PC-9 (cell line): ENCODE measurements at regions not wholly inside any gene's neighbourhood (a gene's known extent, or its start where the extent isn't known, plus 50 kb on each side); places are given as distances from the start of the nearest gene placed in this dataset.

Experiments used
- CTCF ChIP-seq: fragments of 200-600 bp; sonication (generic); conservative IDR thresholded peaks from 2 replicates; pipeline ENCODE4 v1.6.1; 2017; ENCODE audit warnings: mixed run types, antibody characterized with exemption, mild to moderate bottlenecking, moderate library complexity
- EZH2 ChIP-seq: fragments of 200-600 bp; sonication (generic); IDR thresholded peaks from 2 replicates; pipeline ENCODE4 v1.8.0; 2017; ENCODE audit warnings: antibody characterized with exemption, low read depth

DNA sequence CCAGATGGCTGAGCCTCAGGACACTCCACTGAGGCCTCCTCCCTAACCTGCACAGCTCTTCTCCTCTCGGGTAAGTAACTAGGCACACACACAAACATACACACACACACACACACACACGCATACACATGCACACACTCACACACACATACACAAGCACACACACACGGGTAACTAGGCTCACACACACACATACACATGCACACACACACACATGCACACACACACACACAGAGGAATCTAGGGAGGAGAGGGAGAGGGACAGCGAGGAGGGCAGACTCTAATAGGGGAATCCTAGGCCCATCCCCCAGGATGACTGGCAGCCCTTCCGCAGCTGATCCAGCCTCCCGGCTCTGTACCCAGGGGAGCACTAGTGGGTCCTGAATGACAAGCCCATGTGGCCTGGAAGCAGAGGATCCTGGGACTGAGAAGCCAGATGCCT, 177.4 kb upstream of the LINGO1 start:
- TF ChIP-seq CTCF (no peak), EZH2 (no peak)
